HG03378 (cell line): ENCODE measurements at regions not wholly inside any gene's neighbourhood (a gene's known extent, or its start where the extent isn't known, plus 50 kb on each side); places are given as distances from the start of the nearest gene placed in this dataset.
"Not testable (repeated sequence)": the region's sequence is repeated elsewhere in the genome, so short reads cannot be mapped to it uniquely, and the experiment has no call there.

ENCODE experiments used
- ATAC-seq: cut with Tn5 transposase; IDR thresholded peaks from one replicate; pipeline ENCODE4 v1.9.1; 2021; ENCODE audit warnings: mild to moderate bottlenecking, moderate library complexity; ENCODE audit not compliant: unreplicated experiment

- ATAC-seq: not testable (repeated sequence)
These were observed 1997.5 kb upstream of the RAG2 start for GRCh38 chr11:38595359-38596016.

GRCh38 chr11:38594895-38595294 lies 1996.9 kb upstream of the RAG2 start:
- ATAC-seq: no peak

GRCh38 chr11:38593649-38594048 lies 1995.6 kb upstream of the RAG2 start:
- ATAC-seq: no peak

- no peak for ATAC-seq
These were observed 1984.7 kb upstream of the RAG2 start for GRCh38 chr11:38582756-38583155.

- no peak for ATAC-seq
These were observed 1984.1 kb upstream of the RAG2 start for GRCh38 chr11:38582151-38582550.

- ATAC-seq: no peak
These were observed 1979.7 kb upstream of the RAG2 start for GRCh38 chr11:38577769-38578168.

- no peak for ATAC-seq
These were observed 1964.5 kb upstream of the RAG2 start for GRCh38 chr11:38562562-38562961.

- no peak for ATAC-seq
These were observed 1955.1 kb upstream of the RAG2 start for GRCh38 chr11:38553148-38553547.

- ATAC-seq: no peak
These were observed 1949.4 kb upstream of the RAG2 start for GRCh38 chr11:38547462-38547861.

- no peak for ATAC-seq
These were observed 1946.0 kb upstream of the RAG2 start for GRCh38 chr11:38543986-38544385.

GRCh38 chr11:38543311-38543710 lies 1945.3 kb upstream of the RAG2 start:
- no peak for ATAC-seq

- no peak for ATAC-seq
These were observed 1941.0 kb upstream of the RAG2 start for GRCh38 chr11:38538866-38539680.

GRCh38 chr11:38530226-38530625 lies 1932.2 kb upstream of the RAG2 start:
- ATAC-seq: no peak

GRCh38 chr11:38524945-38525344 lies 1926.9 kb upstream of the RAG2 start:
- no peak for ATAC-seq

- ATAC-seq: no peak
These were observed 1920.0 kb upstream of the RAG2 start for GRCh38 chr11:38517991-38518390.

- ATAC-seq: not testable (repeated sequence)
These were observed 1914.8 kb upstream of the RAG2 start for GRCh38 chr11:38512830-38513229.

- ATAC-seq: no peak
These were observed 1912.0 kb upstream of the RAG2 start for GRCh38 chr11:38510041-38510440.

GRCh38 chr11:38503876-38504275 lies 1905.8 kb upstream of the RAG2 start:
- ATAC-seq: no peak

GRCh38 chr11:38498721-38499120 lies 1900.7 kb upstream of the RAG2 start:
- no peak for ATAC-seq

- ATAC-seq: no peak
These were observed 1894.0 kb upstream of the RAG2 start for GRCh38 chr11:38491986-38492385.

GRCh38 chr11:38481391-38481790 lies 1883.4 kb upstream of the RAG2 start:
- ATAC-seq: no peak

- ATAC-seq: no peak
These were observed 1879.0 kb upstream of the RAG2 start for GRCh38 chr11:38476808-38477575.
